ENCODE measurements at regions not wholly inside any gene's neighbourhood (a gene's known extent, or its start where the extent isn't known, plus 50 kb on each side); places are given as distances from the start of the nearest gene placed in this dataset.

- TF ChIP-seq CTCF (IDR thresholded peaks at IDR 0.05), result no peak
- no peak for TF ChIP-seq POLR2A (IDR thresholded peaks at IDR 0.05)
These were observed 217.1 kb upstream of the AMIGO2 start for GRCh38 chr12:47296828-47297227.
